GM18507 (cell line): ENCODE measurements at regions not wholly inside any gene's neighbourhood (a gene's known extent, or its start where the extent isn't known, plus 50 kb on each side); places are given as distances from the start of the nearest gene placed in this dataset.
"Not testable (repeated sequence)": the region's sequence is repeated elsewhere in the genome, so short reads cannot be mapped to it uniquely, and the experiment has no call there.

Experiments
- DNase-seq: peaks from one replicate; pipeline ENCODE4 v3.0.0; 2011; ENCODE audit warnings: low read depth; ENCODE audit not compliant: insufficient read length; ENCODE audit errors: extremely low spot score
- FAIRE-seq: peaks from 2 replicates; lab custom pipeline; 2011; peaks lifted over from hg19 to GRCh38; lab: Jason Lieb, UNC

GRCh38 chr13:56332671-56333070, 808.0 kb upstream of the PRR20A start:
- DNase-seq (no peak), FAIRE-seq (no peak)

- FAIRE-seq (no peak), DNase-seq (no peak)
Measured at GRCh38 chr13:56335775-56336174, 804.9 kb upstream of the PRR20A start.

DNA sequence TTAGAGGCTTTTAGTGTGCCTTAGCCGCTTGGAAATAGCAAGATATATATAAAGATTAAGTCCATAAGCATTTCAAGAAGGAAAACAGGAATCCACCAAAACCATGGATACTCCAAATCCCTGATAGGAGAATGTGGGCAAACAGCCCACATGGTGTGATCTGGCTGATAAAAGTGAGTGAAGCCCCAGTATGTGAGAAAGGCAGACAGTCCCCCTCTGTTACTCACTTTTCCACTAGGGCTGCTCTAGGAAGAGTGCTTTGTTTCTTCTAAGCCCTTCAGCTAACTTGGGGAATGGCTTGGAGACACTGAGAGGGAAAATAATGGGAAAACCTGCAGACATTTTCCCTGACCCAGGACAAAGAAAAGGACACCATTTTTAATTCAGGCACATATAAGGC, 802.3 kb upstream of the PRR20A start:
- FAIRE-seq (no peak), DNase-seq (no peak)

DNA sequence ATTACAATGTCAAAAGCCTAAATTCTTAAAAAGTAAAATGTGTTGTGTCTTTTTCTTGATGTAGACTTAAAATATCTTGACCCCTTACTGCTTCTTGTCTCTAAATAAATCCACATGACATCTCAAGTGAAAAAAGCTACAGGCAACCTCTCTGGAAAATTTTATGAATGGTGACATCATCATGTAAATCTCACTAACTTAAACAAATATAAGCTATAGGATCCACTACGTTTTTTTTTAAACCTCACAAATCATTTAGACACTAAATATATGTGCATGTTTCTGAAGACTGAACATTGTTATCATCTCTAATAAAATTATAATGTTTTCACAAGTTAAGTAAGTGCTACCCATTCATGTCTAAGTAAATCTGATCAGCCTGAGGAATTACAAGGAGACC, 793.7 kb upstream of the PRR20A start:
- FAIRE-seq: no peak
- DNase-seq: no peak

DNA sequence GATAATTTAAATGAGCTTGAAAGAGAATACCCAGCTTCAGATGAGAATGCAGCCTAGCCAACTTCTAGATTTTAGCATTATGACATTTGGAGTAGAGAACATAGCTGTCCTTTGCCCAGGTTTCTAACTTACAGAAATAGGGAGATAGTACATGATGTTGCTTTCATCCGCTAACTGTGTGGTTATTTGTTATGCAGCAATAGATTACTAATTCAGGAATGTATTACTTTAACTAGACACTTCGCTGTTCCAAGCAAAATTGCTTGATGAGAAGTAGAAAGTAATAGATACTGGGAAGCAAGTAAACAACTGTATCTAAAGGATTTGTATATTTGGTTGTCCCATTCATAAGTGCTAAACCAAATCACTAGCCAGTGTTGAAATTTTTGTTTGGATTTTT, 790.9 kb upstream of the PRR20A start:
- DNase-seq (no peak), FAIRE-seq (no peak)

GRCh38 chr13:56351041-56351440, 789.7 kb upstream of the PRR20A start:
- DNase-seq (no peak), FAIRE-seq (no peak)

DNA sequence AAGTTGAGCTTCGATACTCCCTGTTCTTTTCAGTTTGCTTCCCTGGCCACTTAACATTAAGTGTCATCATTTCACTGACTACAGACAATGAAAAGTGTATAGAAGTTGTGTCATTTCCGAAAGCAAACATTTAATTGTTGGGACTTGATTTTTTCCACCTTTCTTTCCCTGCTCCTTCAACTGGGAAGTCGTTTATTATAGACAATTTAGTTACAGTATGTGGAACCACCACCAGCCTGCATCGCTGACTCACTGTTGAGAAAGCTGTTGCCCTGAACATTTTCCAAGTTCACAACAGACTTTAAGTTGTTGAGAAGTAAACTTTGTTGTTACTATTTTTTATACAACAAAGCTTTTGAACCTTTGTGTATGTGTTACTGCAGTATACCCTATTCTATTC, 788.4 kb upstream of the PRR20A start:
- DNase-seq: no peak
- FAIRE-seq: no peak

GRCh38 chr13:56352901-56353300, 787.8 kb upstream of the PRR20A start:
- no peak for DNase-seq
- FAIRE-seq: no peak

GRCh38 chr13:56356690-56357089, 784.0 kb upstream of the PRR20A start:
- FAIRE-seq: no peak
- no peak for DNase-seq

- FAIRE-seq (no peak), DNase-seq (no peak)
Measured at GRCh38 chr13:56378566-56378965, 762.2 kb upstream of the PRR20A start.

- FAIRE-seq: no peak
Measured at GRCh38 chr13:56393549-56393948, 747.2 kb upstream of the PRR20A start.

GRCh38 chr13:56396318-56396717, 744.4 kb upstream of the PRR20A start:
- DNase-seq (no peak), FAIRE-seq (no peak)

More at GRCh38 chr13:56393549-56393948, 747.2 kb upstream of the PRR20A start:
- no peak for DNase-seq

- DNase-seq (no peak), FAIRE-seq (no peak)
Measured at GRCh38 chr13:56400774-56401173, 739.9 kb upstream of the PRR20A start.

GRCh38 chr13:56412856-56413255, 727.9 kb upstream of the PRR20A start:
- DNase-seq (no peak), FAIRE-seq (no peak)

DNA sequence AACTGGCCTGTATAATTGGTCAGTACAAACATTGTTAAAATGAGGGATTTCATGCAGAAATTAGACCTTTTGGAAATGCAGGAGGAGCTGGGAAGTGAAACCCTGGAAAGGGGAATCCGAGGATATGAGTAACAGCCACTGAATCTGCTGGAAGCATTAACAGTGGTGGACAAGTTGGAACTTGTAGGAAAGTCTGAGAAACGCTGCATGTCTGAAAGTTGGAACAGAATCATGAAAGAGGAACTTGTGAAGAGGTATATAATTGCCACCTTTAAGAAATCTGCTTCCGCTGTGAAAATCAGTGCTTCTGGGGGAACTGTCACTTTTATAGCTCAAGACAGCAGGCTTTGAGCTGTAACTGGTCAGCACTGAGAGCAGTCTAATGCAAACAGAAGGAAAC, 716.5 kb upstream of the PRR20A start:
- DNase-seq (no peak), FAIRE-seq (no peak)

- FAIRE-seq: no peak
- no peak for DNase-seq
Measured at GRCh38 chr13:56457535-56458190, 683.1 kb upstream of the PRR20A start.

GRCh38 chr13:56459286-56459685, 681.4 kb upstream of the PRR20A start:
- FAIRE-seq (no peak), DNase-seq (no peak)

GRCh38 chr13:56501750-56502149, 639.0 kb upstream of the PRR20A start:
- DNase-seq: no peak

DNA sequence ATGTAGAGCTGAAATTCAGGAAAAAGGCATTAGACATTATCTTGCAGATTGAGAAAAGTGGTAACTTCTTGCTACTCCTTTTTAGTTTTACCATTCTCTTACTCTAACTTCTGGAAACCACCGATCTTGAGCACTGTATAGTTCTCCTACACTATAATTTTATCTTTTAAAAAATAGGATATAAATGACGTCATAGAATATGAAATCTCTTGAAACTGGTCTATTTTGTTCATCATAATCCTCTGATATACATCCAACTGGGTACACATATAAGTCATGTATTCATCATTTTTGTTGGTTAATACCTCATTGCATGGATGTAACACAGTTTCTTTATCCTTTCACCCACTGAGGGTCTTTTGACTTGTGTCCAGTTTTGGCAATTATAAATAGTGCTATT, 629.9 kb upstream of the PRR20A start:
- no peak for FAIRE-seq
- DNase-seq: no peak

More at GRCh38 chr13:56501750-56502149, 639.0 kb upstream of the PRR20A start:
- no peak for FAIRE-seq

- FAIRE-seq: not testable (repeated sequence)
Measured at GRCh38 chr13:56512336-56512735, 628.4 kb upstream of the PRR20A start.

DNA sequence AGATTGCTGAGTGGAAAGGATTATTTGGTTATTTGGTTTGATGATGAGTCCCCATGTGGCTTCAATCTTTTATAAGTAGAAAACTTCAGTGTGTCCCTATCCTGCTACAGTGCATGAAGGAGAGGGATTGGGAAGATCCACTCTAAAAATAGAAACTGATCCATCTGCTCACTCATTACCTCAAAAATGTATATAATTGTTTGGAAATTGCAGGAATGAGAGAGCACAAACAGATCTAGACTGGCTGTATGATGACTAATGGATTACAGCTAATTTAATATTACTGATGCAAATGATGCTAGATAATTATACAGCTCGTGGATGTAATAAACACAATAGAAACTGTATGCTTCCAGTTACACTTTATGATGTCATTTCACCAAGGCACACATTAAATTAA, 625.3 kb upstream of the PRR20A start:
- no peak for DNase-seq
- FAIRE-seq: no peak

More at GRCh38 chr13:56512336-56512735, 628.4 kb upstream of the PRR20A start:
- not testable (repeated sequence) for DNase-seq
